GM19324 (cell line): ENCODE measurements at regions not wholly inside any gene's neighbourhood (a gene's known extent, or its start where the extent isn't known, plus 50 kb on each side); places are given as distances from the start of the nearest gene placed in this dataset.

Experiments used
- ATAC-seq: cut with Tn5 transposase; IDR thresholded peaks from one replicate; pipeline ENCODE4 v1.9.1; 2021; ENCODE audit warnings: mild to moderate bottlenecking, moderate library complexity; ENCODE audit not compliant: unreplicated experiment, low FRiP score

- peak; percentile 56 for ATAC-seq
Measured at GRCh38 chr14:39755269-39755878, 323.1 kb upstream of the FBXO33 start.

GRCh38 chr14:39740454-39740853 lies 308.2 kb upstream of the FBXO33 start:
- ATAC-seq = no peak

- ATAC-seq = no peak
Measured at GRCh38 chr14:39739796-39740195, 307.6 kb upstream of the FBXO33 start.

- ATAC-seq = no peak
Measured at GRCh38 chr14:39734306-39734705, 302.1 kb upstream of the FBXO33 start.

GRCh38 chr14:39733741-39734140 lies 301.5 kb upstream of the FBXO33 start:
- ATAC-seq = no peak

GRCh38 chr14:39731912-39732311 lies 299.7 kb upstream of the FBXO33 start:
- no peak for ATAC-seq

GRCh38 chr14:39726563-39726962 lies 294.3 kb upstream of the FBXO33 start:
- no peak for ATAC-seq

- no peak for ATAC-seq
Measured at GRCh38 chr14:39722547-39723273, 290.5 kb upstream of the FBXO33 start.

- ATAC-seq = no peak
Measured at GRCh38 chr14:39716987-39717570, 284.8 kb upstream of the FBXO33 start.

- no peak for ATAC-seq
Measured at GRCh38 chr14:39712293-39712999, 280.2 kb upstream of the FBXO33 start.

GRCh38 chr14:39704594-39704993 lies 272.4 kb upstream of the FBXO33 start:
- no peak for ATAC-seq

GRCh38 chr14:39694341-39694740 lies 262.1 kb upstream of the FBXO33 start:
- no peak for ATAC-seq

GRCh38 chr14:39683691-39684260 lies 251.5 kb upstream of the FBXO33 start:
- no peak for ATAC-seq

GRCh38 chr14:39682582-39682981 lies 250.3 kb upstream of the FBXO33 start:
- ATAC-seq = no peak

- no peak for ATAC-seq
Measured at GRCh38 chr14:39681782-39682399, 249.7 kb upstream of the FBXO33 start.

- ATAC-seq = peak; percentile 64
Measured at GRCh38 chr14:39680777-39681176, 248.5 kb upstream of the FBXO33 start.

GRCh38 chr14:39673734-39674133 lies 241.5 kb upstream of the FBXO33 start:
- no peak for ATAC-seq

GRCh38 chr14:39673270-39673711 lies 241.1 kb upstream of the FBXO33 start:
- ATAC-seq = no peak

GRCh38 chr14:39668449-39668848 lies 236.2 kb upstream of the FBXO33 start:
- no peak for ATAC-seq

- ATAC-seq = no peak
Measured at GRCh38 chr14:39666386-39666785, 234.2 kb upstream of the FBXO33 start.
